GM19023 (cell line): ENCODE measurements at regions not wholly inside any gene's neighbourhood (a gene's known extent, or its start where the extent isn't known, plus 50 kb on each side); places are given as distances from the start of the nearest gene placed in this dataset.

Experiments used
- ATAC-seq: cut with Tn5 transposase; IDR thresholded peaks from one replicate; pipeline ENCODE4 v1.9.1; 2021; ENCODE audit warnings: mild to moderate bottlenecking, moderate library complexity; ENCODE audit not compliant: unreplicated experiment

- peak; percentile 57 for ATAC-seq
These were observed 197.2 kb upstream of the ANO3 start for GRCh38 chr11:26134481-26135355.

- ATAC-seq, result no peak
These were observed 194.3 kb upstream of the ANO3 start for GRCh38 chr11:26137651-26138050.

- ATAC-seq, result no peak
These were observed 189.0 kb upstream of the ANO3 start for GRCh38 chr11:26142891-26143290.

GRCh38 chr11:26143566-26144290 lies 188.2 kb upstream of the ANO3 start:
- no peak for ATAC-seq

GRCh38 chr11:26144291-26144690 lies 187.6 kb upstream of the ANO3 start:
- no peak for ATAC-seq

- no peak for ATAC-seq
These were observed 187.0 kb upstream of the ANO3 start for GRCh38 chr11:26144911-26145310.

GRCh38 chr11:26149585-26149984 lies 182.3 kb upstream of the ANO3 start:
- ATAC-seq, result no peak

GRCh38 chr11:26150031-26150430 lies 181.9 kb upstream of the ANO3 start:
- no peak for ATAC-seq

- ATAC-seq, result no peak
These were observed 173.7 kb upstream of the ANO3 start for GRCh38 chr11:26158251-26158650.

- ATAC-seq, result no peak
These were observed 169.6 kb upstream of the ANO3 start for GRCh38 chr11:26162291-26162690.

- ATAC-seq, result no peak
These were observed 145.5 kb upstream of the ANO3 start for GRCh38 chr11:26186389-26186788.

- no peak for ATAC-seq
These were observed 144.3 kb upstream of the ANO3 start for GRCh38 chr11:26187639-26188038.

- ATAC-seq, result no peak
These were observed 143.4 kb upstream of the ANO3 start for GRCh38 chr11:26188554-26188953.

- no peak for ATAC-seq
These were observed 140.7 kb upstream of the ANO3 start for GRCh38 chr11:26191193-26191592.

GRCh38 chr11:26193694-26194365 lies 138.1 kb upstream of the ANO3 start:
- no peak for ATAC-seq

- no peak for ATAC-seq
These were observed 137.0 kb upstream of the ANO3 start for GRCh38 chr11:26194881-26195280.

GRCh38 chr11:26198532-26199096 lies 133.3 kb upstream of the ANO3 start:
- no peak for ATAC-seq

- ATAC-seq, result no peak
These were observed 132.4 kb upstream of the ANO3 start for GRCh38 chr11:26199331-26200095.

- ATAC-seq, result no peak
These were observed 130.5 kb upstream of the ANO3 start for GRCh38 chr11:26201411-26201810.

GRCh38 chr11:26202754-26203153 lies 129.2 kb upstream of the ANO3 start:
- no peak for ATAC-seq

GRCh38 chr11:26204101-26204500 lies 127.8 kb upstream of the ANO3 start:
- ATAC-seq, result no peak
